Breast epithelium (tissue), 4 donors: ENCODE measurements at regions not wholly inside any gene's neighbourhood (a gene's known extent, or its start where the extent isn't known, plus 50 kb on each side); places are given as distances from the start of the nearest gene placed in this dataset.

ENCODE experiments used
- DNase-seq, 2 donors: peaks; one replicate each; pipeline ENCODE4 v3.0.0-alpha.2; 2019; ENCODE audit warnings: low spot score in 2 of 2
- H3K27ac ChIP-seq, 2 donors: fragments of 200-600 bp; sonication (generic) in 1 of 2; one replicate each; pipeline ENCODE4 v1.5.1; 2016 to 2019; ENCODE audit warnings: mild to moderate bottlenecking in 1 of 2
- H3K27me3 ChIP-seq, 2 donors: fragments of 200-600 bp; sonication (generic) in 1 of 2; one replicate each; pipeline versions ENCODE4 v1.5.1 to v1.6.0; 2017 to 2019; ENCODE audit warnings: control low read depth in 1 of 2, mild to moderate bottlenecking in 1 of 2
- H3K36me3 ChIP-seq: fragments of 200-600 bp; one replicate; pipeline ENCODE4 v1.5.1; 2019
- H3K4me1 ChIP-seq, 2 donors: fragments of 200-600 bp; sonication (generic); one replicate each; pipeline ENCODE4 v1.5.1; 2016 to 2019; ENCODE audit warnings: control low read depth in 1 of 2
- H3K4me3 ChIP-seq, 3 donors: fragments of 200-600 bp; sonication (generic); 1 replicate in 2 of 3; 2 replicates in 1 of 3; pipeline ENCODE4 v1.5.1; 2016 to 2019; ENCODE audit warnings: mild to moderate bottlenecking in 3 of 3, moderate library complexity in 2 of 3
- H3K9me3 ChIP-seq, 2 donors: fragments of 200-600 bp; sonication (generic) in 1 of 2; one replicate each; pipeline ENCODE4 v1.5.1; 2016 to 2019; ENCODE audit warnings: control low read depth in 1 of 2
- CTCF ChIP-seq, 3 donors: fragments of 450-650 bp; IDR thresholded peaks; one replicate each; pipeline ENCODE4 v1.5.1; 2016 to 2017; ENCODE audit warnings: antibody characterized with exemption in 3 of 3, mild to moderate bottlenecking in 3 of 3, moderate library complexity in 3 of 3
- POLR2A ChIP-seq: fragments of 450-650 bp; IDR thresholded peaks from one replicate; pipeline ENCODE4 v1.6.1; 2016; ENCODE audit warnings: antibody characterized with exemption, mild to moderate bottlenecking, moderate library complexity
- POLR2AphosphoS5 ChIP-seq, 3 donors: sonication (generic); formaldehyde crosslinking; IDR thresholded peaks; one replicate each; pipeline ENCODE4 v1.6.1; 2017; ENCODE audit warnings: antibody characterized with exemption in 3 of 3
- intact Hi-C: fragments of 100-400 bp; cut with DNase I; formaldehyde crosslinking; loops from one replicate; pipeline ENCODE4 v1.15.1; 2023; ENCODE audit warnings: low total_unique reads

DNA sequence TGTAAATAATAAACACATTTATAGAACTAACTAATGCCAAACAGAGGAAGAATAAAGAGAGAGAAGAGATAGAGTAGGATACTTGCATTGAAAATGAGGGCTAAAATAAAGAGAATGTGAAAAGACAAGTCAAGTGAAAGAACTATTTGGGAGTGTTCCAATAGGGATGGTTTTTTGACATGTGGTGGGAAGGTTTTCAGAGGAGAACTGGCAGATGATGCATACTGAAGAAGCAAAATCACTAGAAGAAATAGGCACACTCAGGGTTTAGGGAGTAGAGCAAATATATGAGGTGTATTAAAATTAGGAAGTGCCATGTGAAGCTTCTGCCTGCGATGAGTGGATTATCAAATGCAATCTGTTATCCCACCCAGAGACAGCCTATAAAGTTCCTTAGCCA lies 744.8 kb downstream of the REEP3 start:
- Histone ChIP-seq H3K4me1 (no peaks in the 10 kb centered on the region), H3K9me3 (no peaks in the 10 kb centered on the region), H3K36me3 (no peaks in the 10 kb centered on the region), H3K27me3 (no peaks in the 10 kb centered on the region), H3K4me3 (no peak overlapping the region), H3K27ac (no peak overlapping the region)
- DNase-seq: no peak
- TF ChIP-seq POLR2AphosphoS5 (IDR thresholded peaks at IDR 0.05) (no peak), POLR2A (no peak), CTCF (IDR thresholded peaks at IDR 0.05) (no peak)
- intact Hi-C loops: no loop called here

GRCh38 chr10:64271508-64271907 lies 750.3 kb downstream of the REEP3 start:
- H3K4me3 ChIP-seq: no peak overlapping the region
- no peaks in the 10 kb centered on the region for H3K9me3 ChIP-seq
- no peak for DNase-seq
- TF ChIP-seq POLR2A (no peak), POLR2AphosphoS5 (IDR thresholded peaks at IDR 0.05) (no peak)
- intact Hi-C loops: no loop called here
- H3K4me1 ChIP-seq: no peaks in the 10 kb centered on the region
- H3K27ac ChIP-seq: no peak overlapping the region
- H3K27me3 ChIP-seq: no peaks in the 10 kb centered on the region
- no peaks in the 10 kb centered on the region for H3K36me3 ChIP-seq

GRCh38 chr10:64271983-64272382 lies 750.8 kb downstream of the REEP3 start:
- no peak for DNase-seq
- Histone ChIP-seq H3K27ac (no peak overlapping the region), H3K4me1 (no peaks in the 10 kb centered on the region), H3K9me3 (no peaks in the 10 kb centered on the region), H3K36me3 (no peaks in the 10 kb centered on the region), H3K27me3 (no peaks in the 10 kb centered on the region), H3K4me3 (no peak overlapping the region)
- intact Hi-C loops: no loop called here
- no peak for TF ChIP-seq POLR2A
- TF ChIP-seq CTCF (IDR thresholded peaks at IDR 0.05): no peak
- TF ChIP-seq POLR2AphosphoS5 (IDR thresholded peaks at IDR 0.05): no peak

GRCh38 chr10:64275001-64275400 lies 753.8 kb downstream of the REEP3 start:
- no peaks in the 10 kb centered on the region for H3K9me3 ChIP-seq
- no peaks in the 10 kb centered on the region for H3K27me3 ChIP-seq
- TF ChIP-seq POLR2A: no peak
- no peak for TF ChIP-seq POLR2AphosphoS5 (IDR thresholded peaks at IDR 0.05)
- TF ChIP-seq CTCF (IDR thresholded peaks at IDR 0.05): no peak
- H3K4me3 ChIP-seq: no peak overlapping the region
- no peak for DNase-seq
- H3K4me1 ChIP-seq: no peaks in the 10 kb centered on the region
- intact Hi-C loops: no loop called here
- no peaks in the 10 kb centered on the region for H3K36me3 ChIP-seq
- H3K27ac ChIP-seq: no peak overlapping the region

DNA sequence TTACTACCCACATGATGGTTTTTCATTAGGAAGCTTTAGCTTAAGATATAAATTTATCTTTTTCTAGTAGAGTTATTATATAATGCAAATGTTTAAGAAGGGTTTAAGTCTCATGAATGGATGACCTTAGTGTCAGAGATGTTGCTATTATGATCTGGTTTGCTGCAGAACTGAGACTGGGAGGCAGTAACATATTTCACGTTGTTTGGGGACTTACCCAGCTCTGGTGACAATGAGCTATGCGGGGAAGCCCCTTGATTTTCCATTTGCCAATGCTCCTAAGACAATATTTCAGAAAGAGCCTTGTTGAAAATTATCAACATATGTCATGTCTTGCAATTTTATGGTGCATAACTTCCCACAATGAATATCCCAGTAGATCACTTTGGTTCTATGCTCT lies 754.6 kb downstream of the REEP3 start:
- TF ChIP-seq POLR2AphosphoS5 (IDR thresholded peaks at IDR 0.05) (no peak), CTCF (IDR thresholded peaks at IDR 0.05) (no peak), POLR2A (no peak)

GRCh38 chr10:64277536-64277935 lies 756.3 kb downstream of the REEP3 start:
- Histone ChIP-seq H3K27ac (no peak overlapping the region), H3K4me1 (no peaks in the 10 kb centered on the region), H3K36me3 (no peaks in the 10 kb centered on the region), H3K4me3 (no peak overlapping the region), H3K27me3 (no peaks in the 10 kb centered on the region), H3K9me3 (no peaks in the 10 kb centered on the region)
- intact Hi-C loops: no loop called here
- no peak for DNase-seq
- TF ChIP-seq POLR2AphosphoS5 (IDR thresholded peaks at IDR 0.05) (no peak), CTCF (IDR thresholded peaks at IDR 0.05) (no peak), POLR2A (no peak)

More for the DNA sequence above, 754.6 kb downstream of the REEP3 start:
- no peaks in the 10 kb centered on the region for H3K4me1 ChIP-seq
- no peak overlapping the region for H3K27ac ChIP-seq
- DNase-seq: no peak
- no peaks in the 10 kb centered on the region for H3K36me3 ChIP-seq
- H3K9me3 ChIP-seq: no peaks in the 10 kb centered on the region
- no peaks in the 10 kb centered on the region for H3K27me3 ChIP-seq
- no peak overlapping the region for H3K4me3 ChIP-seq
- intact Hi-C loops: no loop called here
